ENCODE measurements at regions not wholly inside any gene's neighbourhood (a gene's known extent, or its start where the extent isn't known, plus 50 kb on each side); places are given as distances from the start of the nearest gene placed in this dataset.

- DNase-seq (ENCODE audit: low spot score in 2 of 2), result no peak
- H3K27ac Mint-ChIP-seq, result no peak overlapping the region
- ATAC-seq (ENCODE audit: low read depth), result no peak
- no peaks in the 10 kb centered on the region for H3K4me1 Mint-ChIP-seq
- no peaks in the 10 kb centered on the region for H3K36me3 Mint-ChIP-seq
- peaks cover 21% of the 10 kb centered on the region for H3K9me3 Mint-ChIP-seq
- H3K27me3 Mint-ChIP-seq, result no peaks in the 10 kb centered on the region
- no peak overlapping the region for H3K4me3 Mint-ChIP-seq
Observed at GRCh38 chr16:6852643-6853225, 479.9 kb upstream of the RBFOX1 start.

- ATAC-seq (ENCODE audit: low read depth) (no peak), DNase-seq (ENCODE audit: low spot score in 2 of 2) (no peak)
- Mint-ChIP-seq H3K36me3 (no peaks in the 10 kb centered on the region), H3K4me1 (no peaks in the 10 kb centered on the region), H3K27me3 (no peaks in the 10 kb centered on the region), H3K27ac (no peak overlapping the region), H3K4me3 (no peak overlapping the region), H3K9me3 (peaks cover 17% of the 10 kb centered on the region)
Observed at GRCh38 chr16:6846452-6846851, 486.2 kb upstream of the RBFOX1 start.

GRCh38 chr16:6841392-6841791, 491.3 kb upstream of the RBFOX1 start:
- H3K27ac Mint-ChIP-seq, result no peak overlapping the region
- H3K9me3 Mint-ChIP-seq, result peaks cover 12% of the 10 kb centered on the region
- no peaks in the 10 kb centered on the region for H3K4me1 Mint-ChIP-seq
- DNase-seq (ENCODE audit: low spot score in 2 of 2) (no peak), ATAC-seq (ENCODE audit: low read depth) (no peak)
- no peaks in the 10 kb centered on the region for H3K36me3 Mint-ChIP-seq
- H3K4me3 Mint-ChIP-seq, result no peak overlapping the region
- H3K27me3 Mint-ChIP-seq, result no peaks in the 10 kb centered on the region

GRCh38 chr16:6837722-6838121, 494.9 kb upstream of the RBFOX1 start:
- Mint-ChIP-seq H3K27me3 (no peaks in the 10 kb centered on the region), H3K4me1 (no peaks in the 10 kb centered on the region), H3K9me3 (peaks cover 7% of the 10 kb centered on the region), H3K27ac (no peak overlapping the region), H3K4me3 (no peak overlapping the region), H3K36me3 (no peaks in the 10 kb centered on the region)
- ATAC-seq (ENCODE audit: low read depth) (no peak), DNase-seq (ENCODE audit: low spot score in 2 of 2) (no peak)

- no peak for DNase-seq (ENCODE audit: low spot score in 2 of 2)
- no peak for ATAC-seq (ENCODE audit: low read depth)
- Mint-ChIP-seq H3K4me1 (no peaks in the 10 kb centered on the region), H3K4me3 (no peak overlapping the region), H3K9me3 (peaks cover 7% of the 10 kb centered on the region), H3K27ac (no peak overlapping the region), H3K36me3 (no peaks in the 10 kb centered on the region), H3K27me3 (no peaks in the 10 kb centered on the region)
Observed at GRCh38 chr16:6836766-6837165, 495.9 kb upstream of the RBFOX1 start.

- no peak overlapping the region for H3K4me3 Mint-ChIP-seq
- peaks cover 8% of the 10 kb centered on the region for H3K9me3 Mint-ChIP-seq
- no peaks in the 10 kb centered on the region for H3K36me3 Mint-ChIP-seq
- H3K27ac Mint-ChIP-seq, result no peak overlapping the region
- DNase-seq (ENCODE audit: low spot score in 2 of 2), result no peak
- no peak for ATAC-seq (ENCODE audit: low read depth)
- no peaks in the 10 kb centered on the region for H3K4me1 Mint-ChIP-seq
- no peaks in the 10 kb centered on the region for H3K27me3 Mint-ChIP-seq
Observed at GRCh38 chr16:6835941-6836340, 496.7 kb upstream of the RBFOX1 start.

GRCh38 chr16:6835516-6835915, 497.1 kb upstream of the RBFOX1 start:
- Mint-ChIP-seq H3K27me3 (no peaks in the 10 kb centered on the region), H3K4me3 (no peak overlapping the region)

GRCh38 chr16:6828690-6829089, 504.0 kb upstream of the RBFOX1 start:
- Mint-ChIP-seq H3K27me3 (no peaks in the 10 kb centered on the region), H3K9me3 (peaks cover 3% of the 10 kb centered on the region), H3K4me1 (no peaks in the 10 kb centered on the region), H3K4me3 (no peak overlapping the region), H3K36me3 (no peaks in the 10 kb centered on the region), H3K27ac (no peak overlapping the region)
- DNase-seq (ENCODE audit: low spot score in 2 of 2) (no peak), ATAC-seq (ENCODE audit: low read depth) (no peak)

More at GRCh38 chr16:6835516-6835915, 497.1 kb upstream of the RBFOX1 start:
- Mint-ChIP-seq H3K4me1 (no peaks in the 10 kb centered on the region), H3K36me3 (no peaks in the 10 kb centered on the region), H3K9me3 (peaks cover 8% of the 10 kb centered on the region), H3K27ac (no peak overlapping the region)
- ATAC-seq (ENCODE audit: low read depth) (no peak), DNase-seq (ENCODE audit: low spot score in 2 of 2) (no peak)

GRCh38 chr16:6827931-6828330, 504.7 kb upstream of the RBFOX1 start:
- ATAC-seq (ENCODE audit: low read depth), result no peak

GRCh38 chr16:6827267-6827666, 505.4 kb upstream of the RBFOX1 start:
- H3K36me3 Mint-ChIP-seq, result no peaks in the 10 kb centered on the region
- no peak overlapping the region for H3K27ac Mint-ChIP-seq
- ATAC-seq (ENCODE audit: low read depth) (no peak), DNase-seq (ENCODE audit: low spot score in 2 of 2) (no peak)
- no peak overlapping the region for H3K4me3 Mint-ChIP-seq
- no peaks in the 10 kb centered on the region for H3K27me3 Mint-ChIP-seq
- H3K4me1 Mint-ChIP-seq, result no peaks in the 10 kb centered on the region
- peaks cover 2% of the 10 kb centered on the region for H3K9me3 Mint-ChIP-seq

More at GRCh38 chr16:6827931-6828330, 504.7 kb upstream of the RBFOX1 start:
- peaks cover 2% of the 10 kb centered on the region for H3K9me3 Mint-ChIP-seq
- H3K4me3 Mint-ChIP-seq, result no peak overlapping the region
- no peaks in the 10 kb centered on the region for H3K27me3 Mint-ChIP-seq
- H3K27ac Mint-ChIP-seq, result no peak overlapping the region
- no peaks in the 10 kb centered on the region for H3K4me1 Mint-ChIP-seq
- H3K36me3 Mint-ChIP-seq, result no peaks in the 10 kb centered on the region
- no peak for DNase-seq (ENCODE audit: low spot score in 2 of 2)

GRCh38 chr16:6822041-6822440, 510.6 kb upstream of the RBFOX1 start:
- Mint-ChIP-seq H3K27ac (no peak overlapping the region), H3K4me1 (no peaks in the 10 kb centered on the region), H3K36me3 (no peaks in the 10 kb centered on the region), H3K9me3 (peaks cover 8% of the 10 kb centered on the region), H3K4me3 (no peak overlapping the region), H3K27me3 (no peaks in the 10 kb centered on the region)
- DNase-seq (ENCODE audit: low spot score in 2 of 2), result no peak
- no peak for ATAC-seq (ENCODE audit: low read depth)

- Mint-ChIP-seq H3K27ac (no peak overlapping the region), H3K27me3 (no peaks in the 10 kb centered on the region), H3K36me3 (no peaks in the 10 kb centered on the region), H3K4me3 (no peak overlapping the region), H3K4me1 (no peaks in the 10 kb centered on the region), H3K9me3 (peaks cover 1% of the 10 kb centered on the region)
- ATAC-seq (ENCODE audit: low read depth) (no peak), DNase-seq (ENCODE audit: low spot score in 2 of 2) (no peak)
Observed at GRCh38 chr16:6804461-6804860, 528.2 kb upstream of the RBFOX1 start.

GRCh38 chr16:6803176-6803575, 529.5 kb upstream of the RBFOX1 start:
- ATAC-seq (ENCODE audit: low read depth) (no peak), DNase-seq (ENCODE audit: low spot score in 2 of 2) (no peak)
- H3K4me1 Mint-ChIP-seq, result no peaks in the 10 kb centered on the region
- no peaks in the 10 kb centered on the region for H3K36me3 Mint-ChIP-seq
- no peaks in the 10 kb centered on the region for H3K27me3 Mint-ChIP-seq
- no peak overlapping the region for H3K4me3 Mint-ChIP-seq
- H3K9me3 Mint-ChIP-seq, result peaks cover 3% of the 10 kb centered on the region
- H3K27ac Mint-ChIP-seq, result no peak overlapping the region

GRCh38 chr16:6797223-6797622, 535.4 kb upstream of the RBFOX1 start:
- no peaks in the 10 kb centered on the region for H3K4me1 Mint-ChIP-seq
- H3K36me3 Mint-ChIP-seq, result no peaks in the 10 kb centered on the region
- H3K4me3 Mint-ChIP-seq, result no peak overlapping the region
- H3K9me3 Mint-ChIP-seq, result peaks cover 4% of the 10 kb centered on the region
- no peaks in the 10 kb centered on the region for H3K27me3 Mint-ChIP-seq
- no peak overlapping the region for H3K27ac Mint-ChIP-seq
- DNase-seq (ENCODE audit: low spot score in 2 of 2) (no peak), ATAC-seq (ENCODE audit: low read depth) (no peak)

GRCh38 chr16:6777624-6778023, 555.0 kb upstream of the RBFOX1 start:
- ATAC-seq (ENCODE audit: low read depth) (no peak), DNase-seq (ENCODE audit: low spot score in 2 of 2) (no peak)
- Mint-ChIP-seq H3K4me1 (no peaks in the 10 kb centered on the region), H3K27ac (no peak overlapping the region), H3K4me3 (no peak overlapping the region), H3K9me3 (peaks cover 5% of the 10 kb centered on the region), H3K36me3 (no peaks in the 10 kb centered on the region), H3K27me3 (no peaks in the 10 kb centered on the region)

All from memory B cell (primary cell).